DMS53 treated with DMSO at 0.1 percent for 48 hours (cell line): ENCODE measurements at regions not wholly inside any gene's neighbourhood (a gene's known extent, or its start where the extent isn't known, plus 50 kb on each side); places are given as distances from the start of the nearest gene placed in this dataset.

Source experiments
- DNase-seq: peaks from one replicate; lab custom pipeline; 2025; ENCODE audit not compliant: unreplicated experiment; lab: John Stamatoyannopoulos, UW

DNA sequence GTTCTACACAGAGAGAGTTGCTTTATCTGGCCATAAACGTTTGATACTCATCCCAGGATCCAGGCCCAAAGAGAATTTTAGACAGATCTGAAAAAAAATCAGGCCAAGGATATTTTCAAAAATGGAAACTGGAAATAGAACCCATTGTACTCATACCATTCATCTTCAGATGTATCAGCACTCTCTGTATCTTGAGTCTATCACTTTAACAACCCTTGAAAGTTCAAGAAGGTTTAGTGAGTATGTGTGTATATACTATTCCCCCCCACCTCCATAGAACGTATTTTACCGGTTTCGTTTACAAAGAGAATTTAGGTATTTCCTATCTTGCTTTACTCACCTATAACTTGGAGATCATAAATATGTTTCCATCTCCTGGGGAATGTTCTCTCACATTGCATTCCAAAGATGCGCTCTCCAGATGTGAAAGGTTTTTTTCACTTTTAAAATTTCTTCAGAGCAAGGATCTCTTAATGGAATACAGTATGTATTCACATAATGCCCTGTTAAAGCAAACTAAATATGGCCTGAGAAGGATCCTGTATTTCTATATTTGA, 105.5 kb upstream of the TUT7 start:
- no peak for DNase-seq

DNA sequence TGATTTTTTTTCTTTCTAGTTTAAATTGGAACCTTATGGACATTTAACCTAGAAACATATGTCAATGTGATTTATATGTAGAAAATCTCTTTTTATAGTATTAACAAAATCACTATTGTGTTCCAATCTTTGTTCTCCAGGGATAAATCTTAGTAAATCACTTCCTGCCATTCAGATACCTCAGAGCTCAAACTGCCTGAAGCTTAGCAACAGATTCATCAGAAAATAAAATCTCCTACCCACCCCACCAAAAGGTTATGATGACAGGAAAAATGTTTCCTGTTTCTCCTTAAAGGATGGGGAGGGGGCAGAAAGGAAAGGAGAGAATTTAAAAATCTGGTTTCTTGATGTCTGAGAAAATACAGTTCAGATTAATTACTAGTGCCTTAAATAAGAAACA, 105.0 kb upstream of the TUT7 start:
- no peak for DNase-seq

- DNase-seq: no peak
Measured at GRCh38 chr9:86458191-86458855, 104.1 kb upstream of the TUT7 start.

- no peak for DNase-seq
Measured at GRCh38 chr9:86456416-86456815, 102.2 kb upstream of the TUT7 start.

DNA sequence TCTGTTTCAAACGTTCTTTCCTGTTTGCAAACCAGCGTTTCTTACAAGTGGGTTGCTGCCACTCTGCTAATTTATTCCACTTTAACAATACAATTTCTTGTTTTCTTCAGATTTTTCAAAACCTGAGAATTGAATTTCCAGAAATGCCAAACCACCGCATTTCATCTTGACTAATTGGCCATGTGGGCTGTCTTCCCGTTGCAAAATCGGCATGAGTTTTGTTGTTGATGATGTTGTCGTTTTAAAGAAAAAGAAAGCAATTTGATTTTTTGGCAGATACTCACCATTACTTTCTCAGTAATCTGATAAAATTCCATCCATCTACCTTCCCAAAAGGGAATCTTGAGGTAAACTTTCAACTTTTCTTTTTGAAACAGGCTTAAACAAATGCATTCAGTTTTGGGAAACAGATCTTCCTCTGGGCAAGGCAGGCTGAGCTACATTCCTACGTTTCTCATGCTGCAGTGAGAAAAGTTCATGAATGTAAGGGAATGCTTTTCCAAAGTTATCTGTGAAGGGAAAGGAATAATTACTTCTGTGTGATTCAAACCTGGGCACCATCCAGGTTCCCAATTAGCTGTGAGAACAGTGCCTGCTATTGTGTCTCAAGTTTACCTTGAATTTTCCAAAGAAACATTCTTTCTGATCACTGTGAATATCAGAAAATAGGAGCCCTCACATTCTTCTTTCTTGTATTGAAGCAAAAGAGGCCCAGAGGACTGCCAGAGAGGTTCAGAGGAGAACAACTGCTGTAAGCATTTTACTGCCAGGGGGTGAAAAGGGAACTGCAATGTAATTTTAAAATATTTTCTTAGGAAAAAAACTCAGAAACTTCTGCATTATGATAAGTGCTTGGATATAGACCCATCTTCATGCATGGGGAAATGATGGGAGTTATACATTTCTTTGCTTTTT, 100.7 kb upstream of the TUT7 start:
- DNase-seq: no peak

GRCh38 chr9:86452201-86452828, 98.1 kb upstream of the TUT7 start:
- DNase-seq: no peak

GRCh38 chr9:86449246-86449645, 95.0 kb upstream of the TUT7 start:
- DNase-seq: no peak

DNA sequence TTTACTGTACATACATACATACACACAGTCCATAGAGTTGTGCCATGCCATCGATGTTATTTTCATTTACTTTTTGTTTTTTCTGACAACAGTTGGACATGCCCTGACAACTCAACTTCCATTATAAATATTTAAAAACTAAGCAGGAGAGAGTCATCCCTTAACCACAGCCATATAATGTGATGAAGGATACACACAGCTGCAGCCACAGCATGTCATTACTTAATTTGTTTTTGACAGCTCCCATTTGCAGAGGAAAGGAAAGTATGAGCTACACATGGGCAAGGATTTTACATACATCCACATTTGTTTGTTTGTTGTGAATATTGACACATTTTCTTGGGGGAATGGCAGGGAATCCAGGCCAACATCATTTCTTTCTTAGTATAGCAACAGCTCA, 91.5 kb upstream of the TUT7 start:
- no peak for DNase-seq

GRCh38 chr9:86443992-86444391, 89.8 kb upstream of the TUT7 start:
- DNase-seq: no peak

DNA sequence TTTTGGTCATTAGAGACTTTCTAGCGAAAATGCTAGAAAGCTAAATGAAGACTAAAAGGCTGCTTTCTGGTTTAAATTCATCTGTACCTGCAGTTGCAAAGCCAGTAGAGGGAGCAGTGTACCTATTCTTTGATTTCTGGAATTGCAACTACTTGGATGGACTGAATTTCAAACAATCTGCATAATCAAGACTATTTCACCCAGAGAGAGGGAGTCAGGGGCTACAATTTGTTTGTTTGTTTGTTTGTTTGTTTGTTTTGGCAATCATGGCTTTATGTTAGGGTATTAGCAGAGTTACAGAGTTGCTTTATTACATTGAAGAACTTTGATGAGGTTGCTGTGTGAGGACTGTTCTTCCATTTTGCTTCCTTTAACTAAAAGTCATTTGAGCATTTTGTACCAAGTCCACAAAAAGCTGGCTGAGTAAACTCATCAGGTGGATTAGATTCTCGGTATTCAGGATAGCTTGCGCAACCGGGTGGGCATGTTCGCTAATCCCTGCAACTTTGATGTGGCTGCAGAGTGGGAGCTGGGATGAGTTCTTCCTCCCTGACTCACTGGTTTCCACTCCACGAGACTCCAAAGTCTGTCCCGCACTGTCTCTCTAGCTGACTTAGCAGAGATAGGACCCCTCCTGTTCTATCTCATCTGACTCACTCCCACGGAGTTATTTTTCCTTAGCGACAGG, 80.0 kb upstream of the TUT7 start:
- peak; percentile 23 for DNase-seq

GRCh38 chr9:86424251-86424891, 70.2 kb upstream of the TUT7 start:
- DNase-seq: no peak

- peak; percentile 20 for DNase-seq
Measured at GRCh38 chr9:86413971-86414880, 60.0 kb upstream of the TUT7 start.

- no peak for DNase-seq
Measured at GRCh38 chr9:86410281-86410680, 56.1 kb upstream of the TUT7 start.

DNA sequence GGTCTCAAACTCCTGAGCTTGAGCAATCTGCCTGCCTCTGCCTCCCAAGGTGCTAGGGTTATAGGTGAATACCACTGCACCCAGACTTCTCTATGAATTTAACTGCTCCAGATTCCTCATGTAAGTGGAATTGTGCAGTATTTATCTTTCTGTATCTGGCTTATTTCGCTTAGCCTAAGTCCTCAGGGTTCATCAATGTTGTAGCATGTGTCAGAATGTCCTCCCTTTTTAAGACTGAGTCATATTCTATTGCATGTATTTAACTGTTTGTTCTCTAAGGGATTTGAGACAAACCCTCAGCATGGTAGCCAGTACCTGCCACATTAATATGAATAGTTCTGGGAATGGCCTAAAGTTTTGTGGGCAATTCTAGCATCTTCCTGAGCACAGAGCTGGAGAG, 53.9 kb upstream of the TUT7 start:
- no peak for DNase-seq

DNA sequence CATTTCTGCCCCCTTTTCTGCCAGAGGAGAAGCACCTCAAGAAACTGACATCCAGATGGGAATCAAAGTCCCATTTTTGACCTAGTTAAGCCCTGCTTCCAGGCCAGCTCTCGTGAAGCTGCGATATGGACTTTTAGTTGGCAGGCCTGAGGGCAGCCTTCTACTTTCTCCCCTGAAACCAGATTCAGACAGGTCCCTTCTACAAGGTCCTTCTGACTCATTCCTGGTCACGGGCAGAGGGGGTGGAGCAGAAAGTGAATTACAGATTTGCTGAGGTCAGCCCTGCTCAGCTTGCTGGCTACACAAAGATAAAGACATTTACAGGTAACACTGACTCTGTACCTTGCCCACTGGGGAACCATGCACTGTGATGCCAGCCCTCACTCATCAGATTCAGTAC, 52.8 kb upstream of the TUT7 start:
- no peak for DNase-seq

DNA sequence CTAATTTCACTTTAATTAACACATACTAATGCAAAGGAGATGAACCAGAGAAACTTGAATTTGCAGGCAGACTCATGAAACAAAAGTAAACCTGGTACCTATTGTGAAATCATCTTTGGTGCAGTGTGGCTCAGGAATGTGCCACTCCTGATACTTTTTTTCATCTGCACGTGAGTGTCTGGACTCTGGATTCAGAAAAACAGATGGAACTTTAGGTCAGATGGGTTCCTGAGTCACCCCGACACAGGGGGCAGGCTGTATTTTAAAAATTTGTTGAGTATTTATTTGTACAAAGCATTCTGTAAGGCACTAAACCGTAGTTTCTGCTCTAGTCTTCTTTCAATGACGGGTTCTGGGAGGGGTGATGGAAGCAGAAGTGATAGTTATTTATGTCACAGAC, 52.2 kb upstream of the TUT7 start:
- no peak for DNase-seq

GRCh38 chr9:86405926-86406325, 51.7 kb upstream of the TUT7 start:
- no peak for DNase-seq

DNA sequence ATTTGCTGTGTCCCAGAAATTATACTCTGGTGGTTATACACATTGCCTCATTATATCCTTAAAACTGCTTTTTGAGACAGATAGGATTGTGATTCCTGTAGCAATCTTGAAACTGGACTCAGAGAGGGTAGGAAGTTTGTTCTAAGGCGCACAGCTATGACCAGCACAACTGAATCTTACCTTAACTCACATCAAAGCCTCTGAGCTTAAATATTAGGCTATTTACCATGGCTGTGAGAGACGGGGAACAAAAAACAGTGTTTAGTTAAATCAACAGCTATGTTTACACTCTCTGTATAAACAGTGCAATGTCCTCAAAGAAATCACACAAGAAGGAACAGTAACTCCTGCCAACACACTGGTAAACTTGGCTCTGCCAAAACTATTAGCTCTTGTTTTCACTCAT, 50.9 kb upstream of the TUT7 start:
- DNase-seq: no peak
